NB4 (cell line): ENCODE measurements at regions not wholly inside any gene's neighbourhood (a gene's known extent, or its start where the extent isn't known, plus 50 kb on each side); places are given as distances from the start of the nearest gene placed in this dataset.

Experiments
- DNase-seq: peaks from one replicate; pipeline ENCODE4 v3.0.0; 2010; ENCODE audit warnings: low read depth
- H3K4me3 ChIP-seq: one replicate; pipeline ENCODE4 v1.5.1; 2011; ENCODE audit warnings: mild to moderate bottlenecking, low read depth, low read length, moderate library complexity
- CTCF ChIP-seq: IDR thresholded peaks from one replicate; pipeline ENCODE4 v1.5.1; 2012; ENCODE audit warnings: low read depth, low read length
- MAX ChIP-seq: IDR thresholded peaks from 2 replicates; pipeline ENCODE4 v1.6.1; 2011; ENCODE audit warnings: low read depth, low read length
- MYC ChIP-seq: IDR thresholded peaks from 2 replicates; pipeline ENCODE4 v1.6.1; 2011; ENCODE audit warnings: low read depth, low read length
- POLR2A ChIP-seq: IDR thresholded peaks from 2 replicates; pipeline ENCODE4 v1.6.1; 2011; ENCODE audit warnings: mild to moderate bottlenecking; ENCODE audit not compliant: insufficient read length; ENCODE audit errors: extremely low read depth

- no peak overlapping the region for H3K4me3 ChIP-seq
- TF ChIP-seq MAX (no peak), MYC (no peak), POLR2A (no peak), CTCF (no peak)
- no peak for DNase-seq
Measured at GRCh38 chrX:39464253-39464652, 633.5 kb downstream of the BCOR start.

DNA sequence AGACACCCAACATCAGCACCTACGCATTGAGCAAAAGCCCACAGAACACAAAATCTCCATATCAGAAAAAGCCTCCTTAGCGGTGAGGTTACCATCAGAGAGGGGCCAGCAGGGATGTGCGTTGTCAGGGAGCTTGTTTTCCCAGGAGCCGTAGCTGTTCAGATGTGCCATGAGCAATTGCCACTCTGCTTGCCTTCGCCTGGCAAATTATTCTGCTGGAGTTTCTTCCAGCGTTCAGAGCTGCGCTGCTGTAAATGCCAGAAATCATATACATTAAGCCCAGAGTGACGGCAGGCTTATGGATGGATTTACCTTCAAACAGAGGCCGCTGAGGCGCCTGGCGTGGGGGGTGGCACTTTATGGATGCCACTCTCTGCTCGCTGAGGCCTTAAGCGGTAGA lies 632.3 kb downstream of the BCOR start:
- DNase-seq, result no peak
- H3K4me3 ChIP-seq, result no peak overlapping the region
- no peak for TF ChIP-seq MYC
- TF ChIP-seq CTCF, result no peak
- no peak for TF ChIP-seq POLR2A
- no peak for TF ChIP-seq MAX

DNA sequence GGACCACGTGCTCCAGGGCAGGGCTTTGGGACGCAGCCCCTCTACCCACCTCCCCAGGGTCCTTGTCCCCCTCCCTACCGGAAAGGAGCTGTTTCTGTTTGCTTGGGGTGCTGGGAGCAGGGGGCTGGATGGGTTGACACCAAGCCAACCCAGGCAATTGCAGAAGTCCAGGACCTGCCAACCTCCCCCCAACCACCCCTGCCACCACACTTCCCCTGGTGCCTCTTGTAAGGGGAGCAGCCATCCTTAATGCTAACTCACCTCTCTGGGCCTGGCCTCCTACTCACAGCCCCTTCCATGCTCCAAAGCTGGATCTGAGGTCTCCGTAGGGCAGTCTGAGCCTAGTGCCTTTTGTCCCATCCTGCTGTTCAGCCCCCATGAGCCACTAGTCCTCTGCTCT lies 631.9 kb downstream of the BCOR start:
- no peak for DNase-seq
- no peak for TF ChIP-seq MAX
- H3K4me3 ChIP-seq, result no peak overlapping the region

GRCh38 chrX:39469126-39469525 lies 628.6 kb downstream of the BCOR start:
- TF ChIP-seq POLR2A (no peak), CTCF (no peak), MYC (no peak), MAX (no peak)
- DNase-seq, result no peak
- H3K4me3 ChIP-seq, result no peak overlapping the region

DNA sequence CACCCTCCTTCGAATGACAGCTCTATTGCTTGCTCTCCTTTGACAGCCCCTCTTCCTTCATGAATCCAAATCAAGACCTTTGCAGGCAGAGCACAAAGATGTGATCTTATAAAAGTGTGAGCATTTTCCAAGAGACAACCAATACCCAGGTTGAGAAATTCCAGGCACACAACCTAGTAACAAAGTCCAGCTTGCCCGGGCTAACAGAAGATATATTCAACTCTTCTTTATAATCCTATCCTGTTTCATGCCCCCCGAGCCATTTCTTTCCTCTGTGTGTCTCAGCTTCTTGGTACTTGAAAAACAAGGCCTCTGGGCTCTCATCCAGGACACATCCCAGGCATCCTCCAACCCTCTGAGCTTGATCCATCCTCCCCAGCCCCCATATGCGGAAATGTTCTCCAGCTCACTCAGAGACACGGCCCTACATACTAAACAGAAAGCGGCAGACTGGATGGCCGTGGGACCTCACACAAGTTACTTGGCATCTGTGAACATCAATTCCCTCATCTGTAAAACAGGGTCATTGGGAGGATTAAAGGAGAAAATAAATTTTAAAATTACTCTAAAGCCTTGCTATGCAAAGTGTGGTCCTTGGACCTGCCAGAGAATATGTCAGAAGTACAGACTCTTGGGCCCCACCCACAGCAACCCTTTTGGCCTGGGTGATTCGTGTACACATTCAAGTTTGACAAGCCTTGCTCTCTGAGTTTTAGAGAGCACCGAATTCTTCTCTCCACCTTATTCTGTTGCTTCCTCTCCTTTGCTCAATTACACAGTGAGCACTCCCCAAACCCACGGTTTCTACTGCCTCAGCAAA lies 627.0 kb downstream of the BCOR start:
- DNase-seq, result no peak
- TF ChIP-seq CTCF (no peak), MYC (no peak), POLR2A (no peak), MAX (no peak)
- H3K4me3 ChIP-seq, result no peak overlapping the region

- TF ChIP-seq MAX, result no peak
- DNase-seq, result no peak
- H3K4me3 ChIP-seq, result no peak overlapping the region
Measured at GRCh38 chrX:39472161-39472560, 625.6 kb downstream of the BCOR start.
